ENCODE measurements at regions not wholly inside any gene's neighbourhood (a gene's known extent, or its start where the extent isn't known, plus 50 kb on each side); places are given as distances from the start of the nearest gene placed in this dataset.
"Not testable (repeated sequence)": the region's sequence is repeated elsewhere in the genome, so short reads cannot be mapped to it uniquely, and the experiment has no call there.

- no peak for TF ChIP-seq CTCF (IDR thresholded peaks at IDR 0.05; ENCODE audit: borderline replicate concordance, insufficient read depth, low read depth, low read length)
- no peak overlapping the region for H3K4me3 ChIP-seq (ENCODE audit: low read depth, low read length)
Observed at GRCh38 chrX:66961665-66962064, 322.8 kb upstream of the EDA2R start.

GRCh38 chrX:66931713-66932112, 292.8 kb upstream of the EDA2R start:
- no peak for TF ChIP-seq CTCF (IDR thresholded peaks at IDR 0.05; ENCODE audit: borderline replicate concordance, insufficient read depth, low read depth, low read length)

GRCh38 chrX:66930516-66930915, 291.6 kb upstream of the EDA2R start:
- not testable (repeated sequence) for H3K4me3 ChIP-seq (ENCODE audit: low read depth, low read length)

More at GRCh38 chrX:66931713-66932112, 292.8 kb upstream of the EDA2R start:
- no peak overlapping the region for H3K4me3 ChIP-seq (ENCODE audit: low read depth, low read length)

- TF ChIP-seq CTCF (IDR thresholded peaks at IDR 0.05; ENCODE audit: borderline replicate concordance, insufficient read depth, low read depth, low read length), result no peak
- no peak overlapping the region for H3K4me3 ChIP-seq (ENCODE audit: low read depth, low read length)
Observed at GRCh38 chrX:66920296-66920695, 281.4 kb upstream of the EDA2R start.

GRCh38 chrX:66919280-66919832, 280.5 kb upstream of the EDA2R start:
- no peak overlapping the region for H3K4me3 ChIP-seq (ENCODE audit: low read depth, low read length)
- no peak for TF ChIP-seq CTCF (IDR thresholded peaks at IDR 0.05; ENCODE audit: borderline replicate concordance, insufficient read depth, low read depth, low read length)

- no peak overlapping the region for H3K4me3 ChIP-seq (ENCODE audit: low read depth, low read length)
- TF ChIP-seq CTCF (IDR thresholded peaks at IDR 0.05; ENCODE audit: borderline replicate concordance, insufficient read depth, low read depth, low read length), result no peak
Observed at GRCh38 chrX:66918511-66918910, 279.6 kb upstream of the EDA2R start.

- no peak for TF ChIP-seq CTCF (IDR thresholded peaks at IDR 0.05; ENCODE audit: borderline replicate concordance, insufficient read depth, low read depth, low read length)
- no peak overlapping the region for H3K4me3 ChIP-seq (ENCODE audit: low read depth, low read length)
Observed at GRCh38 chrX:66915893-66916292, 277.0 kb upstream of the EDA2R start.

- TF ChIP-seq CTCF (IDR thresholded peaks at IDR 0.05; ENCODE audit: borderline replicate concordance, insufficient read depth, low read depth, low read length), result no peak
- no peak overlapping the region for H3K4me3 ChIP-seq (ENCODE audit: low read depth, low read length)
Observed at GRCh38 chrX:66914080-66914479, 275.2 kb upstream of the EDA2R start.
